ENCODE measurements at regions not wholly inside any gene's neighbourhood (a gene's known extent, or its start where the extent isn't known, plus 50 kb on each side); places are given as distances from the start of the nearest gene placed in this dataset.
"Not testable (repeated sequence)": the region's sequence is repeated elsewhere in the genome, so short reads cannot be mapped to it uniquely, and the experiment has no call there.

GRCh38 chr9:38244971-38245370 is 147.5 kb upstream of the ALDH1B1 start:
- no peaks in the 10 kb centered on the region for H4K20me1 ChIP-seq (ENCODE audit: control insufficient read depth, insufficient read depth, low read depth, low read length)
- no peaks in the 10 kb centered on the region for H3K79me2 ChIP-seq (ENCODE audit: control insufficient read depth, low read length)
- H3K9me2 ChIP-seq (replicated peaks; ENCODE audit: control insufficient read depth, low read length), result no peaks in the 10 kb centered on the region
- no peaks in the 10 kb centered on the region for H3K4me1 ChIP-seq (ENCODE audit: control insufficient read depth, low read length)
- no peaks in the 10 kb centered on the region for H3K9me3 ChIP-seq (ENCODE audit: control insufficient read depth, insufficient read depth, low read length)
- no peak overlapping the region for H3K4me2 ChIP-seq (ENCODE audit: low read length)
- H3K4me3 ChIP-seq (ENCODE audit: low read length), result no peak overlapping the region
- TF ChIP-seq CTCF (IDR thresholded peaks at IDR 0.05; ENCODE audit: low read depth, low read length, poor library complexity, severe bottlenecking), result no peak
- TF ChIP-seq EZH2phosphoT487 (IDR thresholded peaks at IDR 0.05; ENCODE audit: borderline replicate concordance, low read length), result no peak
- H3K27ac ChIP-seq (ENCODE audit: low read depth, low read length), result no peak overlapping the region
- no peaks in the 10 kb centered on the region for H3F3A ChIP-seq (ENCODE audit: control insufficient read depth, insufficient read depth)
- no peaks in the 10 kb centered on the region for H3K36me3 ChIP-seq (ENCODE audit: control insufficient read depth, low read length)
- 0 out of 2 replicates have a peak, but pooled peaks cover 3% of the 10 kb centered on the region for H3K27me3 ChIP-seq (ENCODE audit: control insufficient read depth, low read length)

DNA sequence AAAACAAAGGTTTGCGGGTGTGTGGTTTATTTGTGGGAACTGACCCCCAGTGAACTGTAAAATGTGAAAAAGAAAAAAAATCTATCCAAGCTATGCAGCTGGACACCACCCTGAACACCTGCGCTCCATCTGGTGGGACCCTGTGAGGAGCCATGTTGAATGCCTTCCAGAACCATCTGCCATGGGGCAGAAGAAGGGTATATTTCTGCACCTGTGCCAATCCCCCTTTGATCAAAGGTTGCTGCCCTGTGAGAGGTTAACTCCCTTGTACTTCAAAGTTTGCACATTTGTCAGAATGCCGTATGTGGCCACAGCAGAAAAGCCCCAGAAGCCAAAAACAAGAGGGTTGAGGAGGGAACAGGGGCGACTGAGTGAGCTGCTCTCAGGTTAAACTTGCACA is 148.5 kb upstream of the ALDH1B1 start:
- Histone ChIP-seq H3K4me2 (ENCODE audit: low read length) (no peak overlapping the region), H3K9me2 (replicated peaks; ENCODE audit: control insufficient read depth, low read length) (no peaks in the 10 kb centered on the region), H3K4me3 (ENCODE audit: low read length) (no peak overlapping the region), H3K9me3 (ENCODE audit: control insufficient read depth, insufficient read depth, low read length) (no peaks in the 10 kb centered on the region), H3K4me1 (ENCODE audit: control insufficient read depth, low read length) (no peaks in the 10 kb centered on the region), H4K20me1 (ENCODE audit: control insufficient read depth, insufficient read depth, low read depth, low read length) (no peaks in the 10 kb centered on the region), H3K27me3 (ENCODE audit: control insufficient read depth, low read length) (0 out of 2 replicates have a peak, but pooled peaks cover 3% of the 10 kb centered on the region), H3K36me3 (ENCODE audit: control insufficient read depth, low read length) (no peaks in the 10 kb centered on the region), H3F3A (ENCODE audit: control insufficient read depth, insufficient read depth) (no peaks in the 10 kb centered on the region), H3K27ac (ENCODE audit: low read depth, low read length) (no peak overlapping the region), H3K79me2 (ENCODE audit: control insufficient read depth, low read length) (no peaks in the 10 kb centered on the region)
- no peak for TF ChIP-seq EZH2phosphoT487 (IDR thresholded peaks at IDR 0.05; ENCODE audit: borderline replicate concordance, low read length)
- no peak for TF ChIP-seq CTCF (IDR thresholded peaks at IDR 0.05; ENCODE audit: low read depth, low read length, poor library complexity, severe bottlenecking)

- H3K4me1 ChIP-seq (ENCODE audit: control insufficient read depth, low read length); H3K27me3 ChIP-seq (ENCODE audit: control insufficient read depth, low read length); H3K79me2 ChIP-seq (ENCODE audit: control insufficient read depth, low read length): not testable (repeated sequence)
These were observed 150.4 kb upstream of the ALDH1B1 start for GRCh38 chr9:38242151-38242550.

GRCh38 chr9:38240051-38240450 is 152.5 kb upstream of the ALDH1B1 start:
- no peaks in the 10 kb centered on the region for H3K9me2 ChIP-seq (replicated peaks; ENCODE audit: control insufficient read depth, low read length)
- peaks cover 3% of the 10 kb centered on the region; the same call in 1 of the 2 replicates for H3K27me3 ChIP-seq (ENCODE audit: control insufficient read depth, low read length)
- no peaks in the 10 kb centered on the region for H3K79me2 ChIP-seq (ENCODE audit: control insufficient read depth, low read length)
- H3K27ac ChIP-seq (ENCODE audit: low read depth, low read length), result no peak overlapping the region
- H3K9me3 ChIP-seq (ENCODE audit: control insufficient read depth, insufficient read depth, low read length), result no peaks in the 10 kb centered on the region
- no peaks in the 10 kb centered on the region for H3F3A ChIP-seq (ENCODE audit: control insufficient read depth, insufficient read depth)
- H3K36me3 ChIP-seq (ENCODE audit: control insufficient read depth, low read length), result no peaks in the 10 kb centered on the region
- H4K20me1 ChIP-seq (ENCODE audit: control insufficient read depth, insufficient read depth, low read depth, low read length), result no peaks in the 10 kb centered on the region
- H3K4me2 ChIP-seq (ENCODE audit: low read length), result no peak overlapping the region
- H3K4me1 ChIP-seq (ENCODE audit: control insufficient read depth, low read length), result no peaks in the 10 kb centered on the region
- no peak overlapping the region for H3K4me3 ChIP-seq (ENCODE audit: low read length)
- no peak for TF ChIP-seq EZH2phosphoT487 (IDR thresholded peaks at IDR 0.05; ENCODE audit: borderline replicate concordance, low read length)
- no peak for TF ChIP-seq CTCF (IDR thresholded peaks at IDR 0.05; ENCODE audit: low read depth, low read length, poor library complexity, severe bottlenecking)

More at GRCh38 chr9:38242151-38242550, 150.4 kb upstream of the ALDH1B1 start:
- not testable (repeated sequence) for H3K9me3 ChIP-seq (ENCODE audit: control insufficient read depth, insufficient read depth, low read length); H3K4me2 ChIP-seq (ENCODE audit: low read length); H3K27ac ChIP-seq (ENCODE audit: low read depth, low read length); H3F3A ChIP-seq (ENCODE audit: control insufficient read depth, insufficient read depth); H3K9me2 ChIP-seq (replicated peaks; ENCODE audit: control insufficient read depth, low read length); H3K4me3 ChIP-seq (ENCODE audit: low read length); H3K36me3 ChIP-seq (ENCODE audit: control insufficient read depth, low read length); H4K20me1 ChIP-seq (ENCODE audit: control insufficient read depth, insufficient read depth, low read depth, low read length)
